HepG2 (cell line): ENCODE measurements at regions not wholly inside any gene's neighbourhood (a gene's known extent, or its start where the extent isn't known, plus 50 kb on each side); places are given as distances from the start of the nearest gene placed in this dataset.

ENCODE experiments used
- ATAC-seq: fragments of 200-7000 bp; cut with Tn5 transposase; 3 replicates; pipeline ENCODE4 v1.9.1; 2020; ENCODE audit warnings: mild to moderate bottlenecking, moderate library complexity
- BruUV-seq: library from RNA; stranded (reverse); fragments of 400-500 nt; replicated peaks from 2 replicates; lab custom pipeline; 2021; lab: Mats Ljungman, UMichigan
- CTCF ChIA-PET: fragments of 300-600 bp; formaldehyde crosslinking; extraction: SDS; loops from one replicate; lab custom pipeline; 2021; ENCODE audit warnings: low total read pairs, inconsistent platforms, low intra/inter-chr PET ratio; lab: Yijun Ruan, JAX
- POLR2A ChIA-PET: fragments of 350-600 bp; sonication (Branson Sonifier 250); formaldehyde crosslinking; loops from one replicate; lab custom pipeline; 2020; ENCODE audit warnings: antibody characterized with exemption, inconsistent platforms; lab: Yijun Ruan, JAX
- DNase-seq: peaks from one replicate; pipeline ENCODE4 v3.0.0-alpha.2; 2015; ENCODE audit warnings: low spot score
- FAIRE-seq: peaks from 3 replicates; lab custom pipeline; 2011; peaks lifted over from hg19 to GRCh38; lab: Jason Lieb, UNC
- H2AFZ ChIP-seq: one replicate; pipeline ENCODE4 v1.6.1; 2011; ENCODE audit warnings: low read length, inconsistent platforms
- H3K27ac ChIP-seq: fragments of 300-600 bp; 3 replicates; pipeline ENCODE4 v1.8.0; 2011; ENCODE audit warnings: mixed run types, mild to moderate bottlenecking, mixed read lengths, low read length, inconsistent platforms; ENCODE audit not compliant: insufficient read depth; ENCODE audit errors: extremely low read length
- H3K27me3 ChIP-seq, 2 experiments: fragments of 200-600 bp in 1 of 2; 2 replicates in 1 of 2; 3 replicates in 1 of 2; pipeline versions ENCODE4 v1.6.0 to v1.8.0; 2011; ENCODE audit warnings: low read length in 2 of 2, mild to moderate bottlenecking in 2 of 2, moderate library complexity in 2 of 2, inconsistent platforms in 1 of 2; ENCODE audit not compliant: insufficient read depth in 2 of 2, control insufficient read depth in 1 of 2
- H3K36me3 ChIP-seq, 2 experiments: fragments of 200-600 bp in 1 of 2; replicated peaks in 1 of 2; 2 replicates in 1 of 2; 3 replicates in 1 of 2; pipeline versions ENCODE4 v1.5.1 to v1.8.0; 2011; ENCODE audit warnings: low read length in 2 of 2, inconsistent platforms in 1 of 2; ENCODE audit not compliant: insufficient read depth in 2 of 2, control insufficient read depth in 1 of 2
- H3K4me1 ChIP-seq: 2 replicates; pipeline ENCODE4 v1.5.1; 2012; ENCODE audit warnings: low read length, inconsistent platforms; ENCODE audit not compliant: insufficient read depth
- H3K4me2 ChIP-seq: 2 replicates; pipeline ENCODE4 v1.6.0; 2011; ENCODE audit warnings: low read depth, low read length, inconsistent platforms
- H3K4me3 ChIP-seq, 3 experiments: fragments of 200-600 bp in 1 of 3; sonication (generic), shearing (Covaris generic) in 1 of 3; replicated peaks in 1 of 3; 2 replicates each; pipeline ENCODE4 v1.5.1; 2011 to 2016; ENCODE audit warnings: low read length in 3 of 3, inconsistent platforms in 2 of 3, low read depth in 2 of 3, mild to moderate bottlenecking in 2 of 3, control low read depth in 1 of 3, mixed read lengths in 1 of 3; ENCODE audit not compliant: insufficient read depth in 1 of 3
- H3K79me2 ChIP-seq: one replicate; pipeline ENCODE4 v1.6.1; 2011; ENCODE audit warnings: low read length, inconsistent platforms; ENCODE audit not compliant: insufficient read depth
- H3K9ac ChIP-seq: 2 replicates; pipeline ENCODE4 v1.6.0; 2011; ENCODE audit warnings: mild to moderate bottlenecking, low read depth, low read length, inconsistent platforms; ENCODE audit not compliant: insufficient read depth
- H3K9me3 ChIP-seq: 2 replicates; pipeline ENCODE4 v1.5.1; 2012; ENCODE audit warnings: mild to moderate bottlenecking, low read length
- H4K20me1 ChIP-seq: 2 replicates; pipeline ENCODE4 v1.6.0; 2011; ENCODE audit warnings: inconsistent platforms, mild to moderate bottlenecking, low read length, moderate library complexity; ENCODE audit not compliant: insufficient read depth
- HMG20A ChIP-seq: IDR thresholded peaks from 2 replicates; pipeline ENCODE4 v1.6.1; 2016; ENCODE audit warnings: borderline replicate concordance
- HNRNPUL1 ChIP-seq: fragments of 200-400 bp; formaldehyde crosslinking; IDR thresholded peaks from 2 replicates; pipeline ENCODE4 v1.6.1; 2017; ENCODE audit warnings: low read depth, mild to moderate bottlenecking, low read length, moderate library complexity
- IKZF1 ChIP-seq: fragments of 450-650 bp; IDR thresholded peaks from 2 replicates; pipeline ENCODE4 v1.7.1; 2016
- PHF20 ChIP-seq: sonication (generic); formaldehyde crosslinking; IDR thresholded peaks from 2 replicates; pipeline ENCODE4 v1.5.0; 2020; ENCODE audit warnings: mild to moderate bottlenecking, missing genetic modification reagents
- SP4 ChIP-seq: sonication (generic); formaldehyde crosslinking; IDR thresholded peaks from 2 replicates; pipeline ENCODE4 v1.8.1; 2023; ENCODE audit warnings: mild to moderate bottlenecking, missing genetic modification reagents
- TMF1 ChIP-seq: sonication (generic); formaldehyde crosslinking; IDR thresholded peaks from 2 replicates; pipeline ENCODE4 v1.8.1; 2022; ENCODE audit warnings: low read depth, missing genetic modification reagents
- ZNF7 ChIP-seq: IDR thresholded peaks from 2 replicates; pipeline ENCODE4 v1.6.1; 2016; ENCODE audit warnings: missing biosample characterization, missing genetic modification reagents
- in situ Hi-C: cut with HindIII; loops from 2 replicates; pipeline ENCODE4 v1.10.0; 2017; ENCODE audit warnings: low pct_unique_long_range_greater_than_20kb; ENCODE audit not compliant: extremely low pct_ligation_motif_present
- intact Hi-C: fragments of 100-400 bp; cut with micrococcal nuclease; formaldehyde crosslinking; loops from one replicate; pipeline ENCODE4 v1.10.0; 2022; ENCODE audit not compliant: unreplicated experiment
- TF ChIP-seq, protein P1 (sequence below): sonication (generic); formaldehyde crosslinking; IDR thresholded peaks from 2 replicates; pipeline ENCODE4 v1.4.0; 2020; ENCODE audit warnings: missing genetic modification reagents
- TF ChIP-seq, protein P2 (sequence below): IDR thresholded peaks from 2 replicates; pipeline ENCODE4 v1.6.1; 2016
- TF ChIP-seq, protein P3 (sequence below): sonication (generic); formaldehyde crosslinking; IDR thresholded peaks from 2 replicates; pipeline ENCODE4 v1.4.0; 2020; ENCODE audit warnings: missing genetic modification reagents

DNA sequence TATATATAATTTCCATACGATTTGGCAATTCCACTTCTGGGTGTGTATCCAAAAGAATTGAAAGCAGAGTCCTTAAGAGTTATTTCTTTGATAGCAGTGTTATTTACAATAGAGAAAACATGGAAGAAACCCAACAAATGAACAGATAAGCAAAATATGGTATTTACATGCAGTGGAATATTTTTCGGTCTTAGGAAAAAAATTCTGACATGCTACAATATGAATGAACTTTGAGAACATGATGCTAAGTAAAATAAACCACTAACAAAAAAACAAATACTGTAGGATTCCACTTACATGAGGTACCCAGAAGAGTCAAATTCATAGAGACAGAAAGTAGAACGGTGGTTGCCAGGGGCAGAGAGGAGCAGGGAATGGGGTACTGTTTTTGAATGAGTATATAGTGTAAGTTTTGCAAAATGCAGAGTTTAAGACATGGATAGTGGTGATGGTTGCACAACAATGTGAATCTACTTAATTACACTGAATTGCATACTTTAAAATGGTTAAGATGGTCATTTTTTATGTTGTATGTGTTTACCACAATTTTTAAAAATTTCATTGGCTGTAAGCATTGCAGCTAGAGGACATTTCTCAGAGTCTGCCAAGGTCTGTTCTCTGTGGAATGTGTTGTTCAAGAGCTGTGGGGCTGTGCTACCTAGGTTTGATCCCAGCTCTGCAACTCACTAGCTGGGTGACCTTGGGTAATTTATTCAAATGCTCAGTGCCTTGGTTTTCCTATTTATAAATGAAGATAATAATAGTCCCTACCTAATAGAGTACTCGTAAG, 122.1 kb downstream of the MEX3B start (continued):
- TF ChIP-seq, protein P1, sequence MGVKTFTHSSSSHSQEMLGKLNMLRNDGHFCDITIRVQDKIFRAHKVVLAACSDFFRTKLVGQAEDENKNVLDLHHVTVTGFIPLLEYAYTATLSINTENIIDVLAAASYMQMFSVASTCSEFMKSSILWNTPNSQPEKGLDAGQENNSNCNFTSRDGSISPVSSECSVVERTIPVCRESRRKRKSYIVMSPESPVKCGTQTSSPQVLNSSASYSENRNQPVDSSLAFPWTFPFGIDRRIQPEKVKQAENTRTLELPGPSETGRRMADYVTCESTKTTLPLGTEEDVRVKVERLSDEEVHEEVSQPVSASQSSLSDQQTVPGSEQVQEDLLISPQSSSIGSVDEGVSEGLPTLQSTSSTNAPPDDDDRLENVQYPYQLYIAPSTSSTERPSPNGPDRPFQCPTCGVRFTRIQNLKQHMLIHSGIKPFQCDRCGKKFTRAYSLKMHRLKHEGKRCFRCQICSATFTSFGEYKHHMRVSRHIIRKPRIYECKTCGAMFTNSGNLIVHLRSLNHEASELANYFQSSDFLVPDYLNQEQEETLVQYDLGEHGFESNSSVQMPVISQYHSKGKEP (CRISPR knock-in tag) = no peak
- no peak for TF ChIP-seq TMF1 (CRISPR knock-in tag)
- TF ChIP-seq ZNF7 (CRISPR knock-in tag) = no peak
- TF ChIP-seq, protein P2, sequence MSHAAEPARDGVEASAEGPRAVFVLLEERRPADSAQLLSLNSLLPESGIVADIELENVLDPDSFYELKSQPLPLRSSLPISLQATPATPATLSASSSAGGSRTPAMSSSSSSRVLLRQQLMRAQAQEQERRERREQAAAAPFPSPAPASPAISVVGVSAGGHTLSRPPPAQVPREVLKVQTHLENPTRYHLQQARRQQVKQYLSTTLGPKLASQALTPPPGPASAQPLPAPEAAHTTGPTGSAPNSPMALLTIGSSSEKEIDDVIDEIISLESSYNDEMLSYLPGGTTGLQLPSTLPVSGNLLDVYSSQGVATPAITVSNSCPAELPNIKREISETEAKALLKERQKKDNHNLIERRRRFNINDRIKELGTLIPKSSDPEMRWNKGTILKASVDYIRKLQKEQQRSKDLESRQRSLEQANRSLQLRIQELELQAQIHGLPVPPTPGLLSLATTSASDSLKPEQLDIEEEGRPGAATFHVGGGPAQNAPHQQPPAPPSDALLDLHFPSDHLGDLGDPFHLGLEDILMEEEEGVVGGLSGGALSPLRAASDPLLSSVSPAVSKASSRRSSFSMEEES (CRISPR knock-in tag) = no peak

DNA sequence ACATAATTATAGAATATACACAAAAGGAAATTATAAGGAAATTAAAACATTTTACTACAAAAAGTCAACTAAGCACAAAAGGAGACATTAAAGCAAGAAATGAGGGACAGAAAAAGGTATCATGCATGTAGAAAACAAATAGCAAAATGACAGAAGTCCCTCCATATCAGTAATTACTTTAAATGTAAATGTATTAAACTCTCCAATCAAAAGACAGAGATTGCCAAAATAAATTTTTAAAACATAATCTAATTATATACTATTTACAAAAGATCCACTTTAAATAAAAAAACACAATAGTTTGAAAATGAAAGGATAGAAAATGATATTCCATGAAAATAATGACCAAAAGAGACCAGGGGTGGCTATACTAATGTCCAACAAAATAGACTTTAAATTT, 123.7 kb downstream of the MEX3B start:
- ChIA-PET POLR2A (no interaction called here), CTCF (no interaction called here)
- intact Hi-C loops (no loop called here), in situ Hi-C loops (no loop called here)
- FAIRE-seq (no peak), DNase-seq (no peak), ATAC-seq (no peak)
- Histone ChIP-seq H3K4me2 (no peak overlapping the region), H3K4me3 (no peak overlapping the region), H3K4me1 (no peaks in the 10 kb centered on the region), H4K20me1 (no peaks in the 10 kb centered on the region), H3K9me3 (peaks cover 35% of the 10 kb centered on the region), H3K9ac (no peak overlapping the region), H3K27ac (no peak overlapping the region), H3K79me2 (no peaks in the 10 kb centered on the region), H2AFZ (no peak overlapping the region), H3K27me3 (no peaks in the 10 kb centered on the region), H3K36me3 (no peaks in the 10 kb centered on the region)
- no TSS peak for BruUV-seq
- TF ChIP-seq HMG20A (CRISPR knock-in tag) (no peak), IKZF1 (no peak), HNRNPUL1 (no peak), SP4 (CRISPR knock-in tag) (no peak), PHF20 (CRISPR knock-in tag) (no peak)
- TF ChIP-seq, protein P3, sequence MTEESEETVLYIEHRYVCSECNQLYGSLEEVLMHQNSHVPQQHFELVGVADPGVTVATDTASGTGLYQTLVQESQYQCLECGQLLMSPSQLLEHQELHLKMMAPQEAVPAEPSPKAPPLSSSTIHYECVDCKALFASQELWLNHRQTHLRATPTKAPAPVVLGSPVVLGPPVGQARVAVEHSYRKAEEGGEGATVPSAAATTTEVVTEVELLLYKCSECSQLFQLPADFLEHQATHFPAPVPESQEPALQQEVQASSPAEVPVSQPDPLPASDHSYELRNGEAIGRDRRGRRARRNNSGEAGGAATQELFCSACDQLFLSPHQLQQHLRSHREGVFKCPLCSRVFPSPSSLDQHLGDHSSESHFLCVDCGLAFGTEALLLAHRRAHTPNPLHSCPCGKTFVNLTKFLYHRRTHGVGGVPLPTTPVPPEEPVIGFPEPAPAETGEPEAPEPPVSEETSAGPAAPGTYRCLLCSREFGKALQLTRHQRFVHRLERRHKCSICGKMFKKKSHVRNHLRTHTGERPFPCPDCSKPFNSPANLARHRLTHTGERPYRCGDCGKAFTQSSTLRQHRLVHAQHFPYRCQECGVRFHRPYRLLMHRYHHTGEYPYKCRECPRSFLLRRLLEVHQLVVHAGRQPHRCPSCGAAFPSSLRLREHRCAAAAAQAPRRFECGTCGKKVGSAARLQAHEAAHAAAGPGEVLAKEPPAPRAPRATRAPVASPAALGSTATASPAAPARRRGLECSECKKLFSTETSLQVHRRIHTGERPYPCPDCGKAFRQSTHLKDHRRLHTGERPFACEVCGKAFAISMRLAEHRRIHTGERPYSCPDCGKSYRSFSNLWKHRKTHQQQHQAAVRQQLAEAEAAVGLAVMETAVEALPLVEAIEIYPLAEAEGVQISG (CRISPR knock-in tag) = no peak
